Embryonic facial prominence (tissue), 1 donor: ENCODE measurements at regions not wholly inside any gene's neighbourhood (a gene's known extent, or its start where the extent isn't known, plus 50 kb on each side); places are given as distances from the start of the nearest gene placed in this dataset.

Experiments used
- DNase-seq: peaks from one replicate; pipeline ENCODE4 v3.0.0-alpha.2; 2016; ENCODE audit errors: extremely low spot score

- DNase-seq = no peak
Measured at GRCh38 chr17:12528036-12528435, 137.7 kb upstream of the MYOCD start.

GRCh38 chr17:12530161-12530560 is 135.5 kb upstream of the MYOCD start:
- no peak for DNase-seq

DNA sequence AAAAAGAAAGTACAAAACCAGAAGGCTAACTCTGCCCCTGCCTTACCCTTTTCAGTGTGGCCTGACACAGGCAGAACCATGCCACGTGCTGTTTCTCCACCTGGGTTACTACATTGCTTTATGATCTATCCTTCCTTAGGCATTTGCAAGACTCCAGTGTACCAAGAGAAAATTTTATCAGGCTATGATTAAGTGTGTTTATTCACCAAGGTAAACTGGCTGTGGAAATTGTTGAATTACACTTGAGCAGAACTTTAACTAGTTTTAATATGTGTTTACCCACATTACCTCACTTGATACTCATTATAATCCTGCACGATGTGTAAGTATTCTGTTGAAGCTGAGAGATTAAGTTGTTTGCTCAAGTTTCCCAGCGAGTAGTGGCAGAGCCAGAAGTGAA is 129.7 kb upstream of the MYOCD start:
- no peak for DNase-seq

DNA sequence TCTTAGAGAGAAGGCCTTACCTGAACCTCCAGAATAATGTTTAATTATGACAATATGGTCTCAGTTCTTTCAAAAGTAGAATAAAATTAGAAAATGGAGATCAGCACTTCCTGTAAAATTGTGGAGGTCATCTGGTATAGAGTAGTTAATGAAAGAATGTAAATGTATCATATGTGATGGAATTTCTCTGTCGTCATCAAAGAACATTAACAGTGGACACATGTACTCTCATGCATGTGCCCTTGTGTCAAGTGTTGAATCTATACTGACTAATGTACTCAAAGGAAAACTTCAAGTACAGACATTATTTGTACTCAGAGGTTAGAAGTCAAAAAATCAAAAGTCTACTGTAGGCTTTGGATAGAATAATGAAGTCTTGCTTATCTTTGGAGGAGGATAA is 129.2 kb upstream of the MYOCD start:
- DNase-seq = no peak

DNA sequence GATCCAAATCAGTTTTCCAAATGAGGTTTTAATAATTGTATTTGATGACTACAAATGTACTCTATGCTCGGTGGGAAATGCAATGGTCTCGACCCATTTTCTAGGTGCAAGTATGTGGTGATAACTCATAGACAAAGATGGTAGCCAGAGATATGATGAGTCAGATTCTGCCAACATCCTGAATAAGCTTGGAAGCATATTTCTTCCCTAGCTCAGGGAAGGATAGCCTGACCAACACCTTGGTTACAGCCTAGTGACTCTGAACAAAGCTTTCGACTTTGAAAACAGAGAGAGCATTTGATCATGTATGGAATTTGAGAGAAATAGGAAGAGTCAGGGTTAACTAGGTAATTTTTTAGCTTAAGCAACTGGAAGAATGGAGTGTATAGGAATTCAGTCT is 128.3 kb upstream of the MYOCD start:
- DNase-seq = no peak

GRCh38 chr17:12538003-12538402 is 127.7 kb upstream of the MYOCD start:
- no peak for DNase-seq

DNA sequence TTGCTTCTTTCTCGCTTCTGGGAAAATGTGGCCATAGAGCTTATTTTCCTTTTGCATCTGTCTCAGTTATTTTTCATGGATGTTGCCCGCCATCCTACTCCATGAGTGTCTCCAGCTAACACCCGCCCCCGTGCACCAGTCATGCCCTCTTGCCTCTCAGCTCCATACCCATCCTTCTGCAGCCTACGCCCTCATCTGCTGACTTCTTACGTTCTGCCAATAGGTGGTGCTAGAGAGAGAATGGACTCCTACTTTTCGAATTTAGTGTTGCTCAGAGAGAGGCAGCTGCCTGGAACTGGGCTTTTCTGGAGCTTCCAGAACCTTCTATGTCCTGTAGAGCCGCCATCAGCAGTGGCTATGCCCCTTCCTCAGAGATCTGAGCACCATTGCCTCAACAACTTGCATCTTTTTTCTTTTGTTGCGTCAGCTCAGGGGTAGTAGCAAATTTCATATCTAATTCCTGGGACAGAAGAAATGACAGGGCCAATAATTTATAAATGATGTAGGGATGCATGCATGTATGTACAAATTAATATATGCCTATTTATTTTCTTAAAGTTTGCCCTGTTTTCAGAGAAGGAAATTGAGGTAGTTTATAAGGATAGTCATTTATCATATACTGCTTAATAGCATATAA is 119.7 kb upstream of the MYOCD start:
- no peak for DNase-seq

DNA sequence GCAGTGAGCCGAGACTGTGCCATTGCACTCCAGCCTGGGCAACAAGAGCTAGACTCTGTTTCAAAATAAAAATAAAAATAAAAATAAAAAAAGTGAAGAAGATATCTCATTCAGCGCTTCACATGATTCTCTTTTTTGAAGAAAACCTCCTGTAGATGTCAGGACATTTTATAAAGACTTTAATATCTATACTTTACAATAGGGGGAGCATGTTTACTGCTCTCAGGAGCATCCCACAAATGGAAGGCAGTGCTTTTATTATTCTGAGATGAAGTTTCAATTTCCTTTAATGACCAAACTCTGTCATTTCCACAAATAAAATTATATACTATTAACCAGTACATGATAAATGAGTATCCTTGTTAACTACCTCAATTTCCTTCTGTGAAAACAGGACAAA is 118.7 kb upstream of the MYOCD start:
- no peak for DNase-seq

DNA sequence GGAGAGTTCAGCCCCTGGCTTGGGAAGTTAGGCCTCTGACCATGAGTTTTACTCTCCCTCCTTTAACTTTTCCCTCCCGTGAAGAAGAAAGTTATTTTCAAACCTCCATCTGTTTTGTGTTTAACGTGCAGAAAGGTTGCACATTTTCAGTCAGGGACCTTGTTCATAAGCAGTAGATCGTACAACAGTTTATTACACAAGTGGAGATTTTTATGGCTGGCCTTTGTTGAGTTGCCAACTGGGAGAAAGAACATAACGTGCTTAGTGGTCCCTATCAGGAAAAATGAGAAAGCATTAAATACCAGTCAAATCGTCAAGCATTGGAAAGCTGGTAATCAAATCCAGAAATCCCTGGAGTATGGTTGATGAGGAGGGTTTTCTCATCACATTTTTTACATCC is 117.9 kb upstream of the MYOCD start:
- DNase-seq = no peak

DNA sequence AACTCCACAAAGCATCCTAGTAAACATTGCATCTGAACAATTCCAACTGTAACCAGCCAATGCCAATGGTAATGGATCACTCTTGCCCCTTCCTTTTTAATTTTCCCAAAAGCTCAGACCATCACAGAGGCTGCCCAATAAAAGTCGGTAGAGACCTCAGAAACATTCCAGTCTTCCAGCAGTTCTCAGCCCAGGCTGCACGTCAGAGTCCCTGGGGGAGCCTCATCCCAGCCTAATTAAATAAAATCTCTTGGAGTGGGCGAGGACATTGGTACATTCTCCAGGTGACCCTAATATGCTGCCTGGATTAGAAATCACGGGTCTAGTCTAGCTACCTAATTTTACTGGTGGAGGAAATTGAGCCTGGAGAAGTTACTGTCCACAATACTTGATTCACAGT is 117.1 kb upstream of the MYOCD start:
- no peak for DNase-seq

GRCh38 chr17:12549499-12550041 is 116.1 kb upstream of the MYOCD start:
- DNase-seq = no peak

GRCh38 chr17:12553625-12554024 is 112.1 kb upstream of the MYOCD start:
- no peak for DNase-seq

DNA sequence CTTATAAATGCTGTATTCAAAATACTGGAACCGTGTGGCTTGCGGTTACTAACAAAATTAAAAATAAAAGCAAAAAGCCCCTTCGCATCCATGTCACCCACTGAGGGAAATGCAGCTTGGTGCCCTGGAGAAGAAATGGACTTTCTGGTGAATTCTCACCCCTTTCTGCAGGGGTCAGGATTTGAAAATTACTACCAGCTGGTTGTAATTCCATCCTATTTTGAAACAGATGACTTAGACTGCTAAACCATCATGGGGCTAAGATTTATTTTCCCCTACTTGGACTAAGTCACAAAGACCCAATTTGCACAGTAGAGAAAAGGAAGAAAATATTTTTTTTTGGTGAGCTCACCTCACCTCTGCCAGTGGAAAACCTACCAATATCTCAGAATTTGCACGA is 111.4 kb upstream of the MYOCD start:
- no peak for DNase-seq

GRCh38 chr17:12566291-12566690 is 99.4 kb upstream of the MYOCD start:
- no peak for DNase-seq

- no peak for DNase-seq
Measured at GRCh38 chr17:12567077-12568053, 98.3 kb upstream of the MYOCD start.

DNA sequence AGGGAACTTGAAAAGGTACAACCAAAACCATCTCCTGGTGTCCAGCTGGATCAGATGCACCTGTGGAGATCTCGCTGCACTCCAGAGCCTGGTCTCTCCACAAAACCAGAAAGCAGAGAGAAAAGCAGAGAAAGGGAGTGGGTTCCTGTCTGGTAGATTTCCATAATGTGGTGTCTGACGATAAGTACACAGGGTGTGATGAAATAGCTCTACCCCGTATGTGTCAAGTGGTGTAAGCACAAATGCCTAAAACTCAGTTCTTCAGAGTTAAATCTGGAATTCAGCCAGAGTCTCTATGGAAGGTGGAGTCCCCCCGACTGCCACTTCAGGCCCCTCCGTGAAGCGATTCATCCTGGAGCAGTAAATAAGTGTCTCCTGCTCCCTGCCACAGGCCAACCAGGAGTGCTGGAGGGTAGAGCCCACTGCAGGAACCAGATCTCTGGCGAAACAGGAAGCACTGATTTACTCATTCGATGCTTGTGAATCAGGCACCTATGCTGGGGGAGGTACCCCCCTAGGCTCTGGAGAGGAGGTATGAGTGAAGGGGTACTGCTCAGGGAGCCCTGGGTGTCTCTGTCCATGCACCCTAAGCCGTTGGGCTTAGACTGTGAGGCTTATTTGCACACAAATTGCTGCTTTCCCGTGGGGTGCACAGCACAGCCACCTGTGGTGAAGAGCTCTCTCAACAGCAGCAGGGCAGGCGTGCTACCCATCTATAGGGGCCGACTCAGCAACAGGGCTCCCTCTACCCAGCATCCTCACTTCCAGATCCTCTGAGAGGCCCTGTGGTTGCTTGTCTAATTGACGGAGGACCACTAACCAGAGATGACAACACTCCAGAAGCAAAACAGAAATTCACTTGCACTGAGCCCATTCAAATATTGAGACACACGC is 97.1 kb upstream of the MYOCD start:
- no peak for DNase-seq

DNA sequence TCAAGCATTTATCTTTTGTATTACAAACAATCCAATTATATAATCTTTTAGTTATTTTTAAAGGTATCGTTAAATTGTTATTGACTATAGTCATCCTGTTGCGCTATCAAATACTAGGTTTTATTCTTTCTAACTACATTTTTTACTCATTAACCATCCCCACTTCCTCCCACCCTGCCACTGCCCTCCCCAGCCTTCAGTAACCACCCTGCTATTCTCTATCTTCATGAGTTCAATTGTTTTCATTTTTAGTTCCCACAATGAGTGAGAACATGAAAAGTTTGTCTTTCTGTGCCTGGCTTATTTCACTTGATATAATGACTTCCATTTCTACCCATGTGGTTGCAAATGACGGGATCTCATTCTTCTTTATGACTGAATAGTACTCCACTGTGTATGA is 94.1 kb upstream of the MYOCD start:
- DNase-seq = no peak

DNA sequence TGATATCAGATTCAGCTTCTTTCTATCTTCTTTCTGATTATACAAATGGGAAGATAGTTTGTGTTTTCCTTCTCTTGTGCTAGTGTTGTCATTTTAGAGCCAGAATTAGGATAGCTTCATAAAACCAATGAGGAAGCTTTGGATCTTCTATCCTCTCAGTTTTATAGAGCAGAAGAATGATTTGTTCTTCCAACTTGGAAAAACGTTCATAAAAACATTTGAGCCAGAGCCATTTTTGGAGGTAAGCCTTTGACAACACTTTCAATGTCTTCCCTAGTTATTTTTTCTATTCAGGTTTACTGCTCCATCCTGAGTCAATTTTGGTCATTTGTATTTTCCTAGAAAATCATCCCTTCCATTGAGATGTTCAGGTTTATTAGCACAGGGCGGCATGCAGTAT is 91.2 kb upstream of the MYOCD start:
- DNase-seq = no peak

DNA sequence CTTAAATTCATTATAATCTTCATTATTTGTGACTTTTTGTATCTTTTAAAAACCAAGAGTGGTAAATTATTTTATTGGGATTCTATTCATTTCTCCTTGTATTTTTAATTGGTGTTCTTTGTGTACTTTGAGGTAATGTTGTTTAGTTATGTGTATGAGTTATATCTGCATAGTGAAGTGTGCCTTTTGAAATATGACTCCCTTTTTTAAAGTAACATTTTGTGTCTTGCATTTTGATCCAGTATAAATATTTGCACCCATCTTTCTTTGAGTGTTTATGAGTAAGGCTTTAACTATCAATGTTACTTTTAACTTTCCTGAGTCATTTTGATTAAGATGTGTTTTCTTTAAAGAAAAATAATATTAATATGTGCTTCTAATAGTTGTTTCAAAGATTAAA is 90.0 kb upstream of the MYOCD start:
- no peak for DNase-seq

DNA sequence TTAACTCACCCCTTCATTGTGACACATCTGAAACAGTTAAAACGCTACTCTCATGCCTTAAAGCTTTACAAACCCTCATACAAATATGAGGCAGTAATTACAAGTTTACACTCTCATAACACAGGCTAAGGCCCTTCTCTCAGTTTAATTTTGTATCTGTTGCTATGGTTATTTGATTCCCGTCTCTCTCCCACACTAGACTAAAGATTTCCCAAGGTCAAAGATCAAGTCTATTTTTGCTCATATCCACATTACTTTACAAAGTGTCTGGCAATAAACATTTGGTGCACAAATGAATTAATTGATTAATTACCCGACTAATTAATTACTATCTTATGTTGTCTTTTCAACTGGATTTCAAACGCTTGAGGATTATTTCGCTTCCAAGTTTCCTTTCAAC is 86.4 kb upstream of the MYOCD start:
- no peak for DNase-seq

DNA sequence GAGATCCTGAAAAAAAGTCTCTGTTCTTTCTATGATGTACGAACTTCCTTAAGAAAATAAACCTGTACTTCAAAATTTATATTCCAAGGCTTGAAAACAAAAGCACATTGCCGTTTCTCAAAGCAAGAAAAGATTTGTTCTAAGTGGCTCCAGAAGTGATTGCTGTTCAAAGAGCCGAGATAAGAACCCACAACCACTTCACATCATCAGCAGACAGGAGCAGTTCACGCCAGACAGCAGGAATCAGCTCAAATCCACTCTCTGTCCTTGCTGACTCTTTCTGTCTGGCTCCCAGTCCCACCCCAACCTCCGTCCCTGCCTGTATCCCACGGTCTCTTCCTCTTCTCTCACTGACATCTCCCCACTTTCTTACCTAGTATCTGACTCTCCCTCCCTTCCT is 85.0 kb upstream of the MYOCD start:
- no peak for DNase-seq

- DNase-seq = no peak
Measured at GRCh38 chr17:12584727-12585126, 81.0 kb upstream of the MYOCD start.
